T47D (cell line): ENCODE measurements at regions not wholly inside any gene's neighbourhood (a gene's known extent, or its start where the extent isn't known, plus 50 kb on each side); places are given as distances from the start of the nearest gene placed in this dataset.
A peak's percentile ranks its signal among the peaks of the same experiment; 100 is the strongest.

Source experiments
- DNase-seq, 2 experiments: peaks; one replicate each; pipeline versions ENCODE4 v3.0.0 to v3.0.0-alpha.2; 2011 to 2012; ENCODE audit warnings: low read depth in 1 of 2, low spot score in 1 of 2
- JUND ChIP-seq: IDR thresholded peaks from 2 replicates; pipeline ENCODE4 v1.6.1; 2012; ENCODE audit warnings: low read depth
- in situ Hi-C: cut with HindIII; loops from 2 replicates; pipeline ENCODE4 v1.10.0; 2016; ENCODE audit warnings: low sequenced_read_pairs, low pct_unique_long_range_greater_than_20kb

DNA sequence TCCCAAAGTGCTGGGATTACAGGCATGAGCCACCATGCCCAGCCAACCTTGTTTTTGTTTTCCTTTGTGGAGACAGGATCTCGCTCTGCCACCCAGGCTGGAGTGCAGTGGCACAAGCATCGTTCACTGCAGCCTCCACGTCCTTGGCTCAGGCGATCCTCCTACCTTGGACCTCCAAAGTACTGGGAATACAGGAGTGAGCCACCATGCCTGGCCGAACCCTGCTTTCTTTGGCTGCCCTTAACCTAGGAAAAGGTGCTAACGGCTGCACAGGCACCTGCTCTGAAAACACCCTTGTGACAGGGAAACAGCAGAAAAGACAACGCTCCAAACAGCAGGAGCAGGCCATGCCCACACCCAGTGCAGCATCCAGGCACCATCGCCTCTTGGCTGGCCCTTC, 71.9 kb downstream of the OAT start:
- in situ Hi-C loops = no loop called here
- TF ChIP-seq JUND = no peak
- no peak for DNase-seq

DNA sequence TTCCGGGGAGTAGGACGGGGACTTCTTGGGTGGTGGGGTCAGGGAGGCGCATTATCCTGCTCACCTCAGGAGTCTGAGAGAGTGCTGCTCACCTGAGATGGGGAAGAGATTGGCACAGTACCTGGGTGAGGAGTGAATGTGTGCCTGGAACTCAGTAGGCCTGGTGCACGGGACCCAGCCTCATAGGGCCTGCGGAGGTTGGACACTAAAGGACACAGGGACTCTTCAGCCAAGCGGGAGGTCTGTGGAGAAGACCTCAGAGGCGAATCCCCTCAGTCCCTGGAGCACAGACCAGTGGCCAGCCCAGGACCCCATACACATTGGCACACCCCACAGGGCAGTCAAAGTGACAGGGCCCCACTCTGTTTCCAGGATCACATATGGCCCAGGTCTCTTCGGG, 73.2 kb downstream of the OAT start:
- no peak for TF ChIP-seq JUND
- in situ Hi-C loops = no loop called here
- DNase-seq = no peak

DNA sequence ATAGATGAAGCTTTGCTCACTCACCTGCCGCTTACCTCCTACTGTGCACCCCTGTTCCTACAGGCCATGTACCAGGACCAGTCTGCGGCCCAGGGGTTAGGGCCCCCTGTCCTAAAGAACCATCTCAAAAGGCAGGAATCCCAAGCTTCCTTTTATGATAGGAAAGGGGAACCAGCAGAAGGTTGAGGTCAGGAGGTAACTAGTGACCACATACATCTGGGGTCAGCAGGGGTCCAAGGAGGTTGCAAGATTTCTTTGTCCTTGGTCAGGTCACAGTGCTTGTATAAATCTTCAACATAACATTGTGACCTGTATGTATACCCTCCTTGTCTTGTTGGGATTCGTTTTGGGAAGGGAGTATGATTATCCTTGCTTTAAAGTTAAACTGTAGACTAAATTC, 73.8 kb downstream of the OAT start:
- TF ChIP-seq JUND = no peak
- in situ Hi-C loops = no loop called here
- DNase-seq = no peak

DNA sequence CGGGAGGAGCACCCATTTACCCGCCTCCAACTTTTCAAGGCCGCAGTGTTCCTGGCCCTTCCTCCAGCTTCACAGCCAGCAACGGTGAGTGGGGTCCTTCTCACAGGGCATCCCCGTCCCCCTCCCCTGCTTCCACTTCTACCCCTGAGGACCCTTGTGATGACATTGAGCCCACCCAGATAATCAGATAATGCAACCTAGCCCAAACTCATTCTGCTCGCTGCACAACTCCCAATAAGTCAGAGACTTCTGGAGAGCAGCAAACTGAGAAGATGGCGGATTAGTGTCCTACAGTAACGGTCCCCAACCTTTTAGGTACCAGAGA, 74.5 kb downstream of the OAT start:
- DNase-seq = no peak
- in situ Hi-C loops = no loop called here
- no peak for TF ChIP-seq JUND

DNA sequence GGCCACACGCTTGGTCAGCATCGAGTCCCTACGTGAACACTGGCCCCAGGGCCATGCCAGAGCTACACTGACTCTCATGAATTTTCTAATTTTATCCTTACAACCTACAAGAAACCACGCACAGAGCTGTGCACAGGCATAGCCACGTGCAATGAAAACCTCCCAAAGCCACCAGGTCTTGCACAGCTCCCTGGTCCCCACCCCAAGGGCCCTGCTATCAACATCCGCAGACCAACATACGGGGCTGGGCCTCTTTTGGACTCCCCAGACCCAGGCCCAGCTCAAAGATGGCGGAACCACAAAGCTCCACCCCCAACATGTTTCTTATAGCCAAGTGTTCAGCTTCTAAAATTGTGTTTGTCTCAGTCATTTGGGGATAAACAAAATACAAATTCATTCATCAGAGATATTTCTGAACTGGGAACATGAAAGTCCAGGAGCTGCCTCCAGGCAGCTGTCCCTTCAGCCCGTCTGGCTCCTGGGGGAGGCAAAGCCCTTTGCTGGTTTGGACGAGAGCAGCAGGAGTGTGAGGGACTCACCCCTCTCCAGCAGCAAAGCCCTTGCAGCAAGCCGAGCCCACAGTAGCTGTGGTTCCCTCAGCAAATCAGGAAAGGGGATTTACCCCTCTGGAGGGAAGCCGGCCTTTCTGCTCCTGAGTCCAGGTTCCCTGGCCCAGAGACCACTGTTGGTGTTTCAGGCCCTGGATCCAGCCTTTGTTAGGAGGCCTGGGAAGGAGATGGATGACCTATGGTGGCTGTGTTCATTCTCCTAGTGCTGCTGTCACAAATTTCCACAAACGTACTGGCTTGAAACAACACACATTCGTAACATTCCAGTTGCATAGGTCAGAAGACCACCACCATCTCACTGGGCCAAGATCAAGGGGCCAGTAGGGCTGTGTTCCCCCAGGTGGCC, 75.1 kb downstream of the OAT start:
- no peak for DNase-seq
- in situ Hi-C loops = no loop called here
- no peak for TF ChIP-seq JUND

DNA sequence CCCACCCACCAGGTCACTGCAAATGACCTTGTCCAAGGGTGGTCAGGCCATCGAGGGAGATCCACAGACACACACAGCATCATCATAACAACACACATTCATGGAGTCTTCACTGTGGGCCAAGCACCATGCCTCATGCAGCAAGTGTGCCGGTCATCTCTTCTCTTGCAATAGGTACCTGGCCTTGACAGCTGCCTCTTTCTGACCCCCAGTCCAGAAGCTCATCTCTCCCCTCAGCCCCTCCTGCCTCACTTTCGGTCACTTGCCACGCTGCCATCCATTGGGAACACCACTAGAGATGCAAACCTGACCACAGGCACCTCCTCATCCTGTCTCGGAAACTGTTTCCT, 75.9 kb downstream of the OAT start:
- no peak for DNase-seq
- in situ Hi-C loops = no loop called here
- no peak for TF ChIP-seq JUND

DNA sequence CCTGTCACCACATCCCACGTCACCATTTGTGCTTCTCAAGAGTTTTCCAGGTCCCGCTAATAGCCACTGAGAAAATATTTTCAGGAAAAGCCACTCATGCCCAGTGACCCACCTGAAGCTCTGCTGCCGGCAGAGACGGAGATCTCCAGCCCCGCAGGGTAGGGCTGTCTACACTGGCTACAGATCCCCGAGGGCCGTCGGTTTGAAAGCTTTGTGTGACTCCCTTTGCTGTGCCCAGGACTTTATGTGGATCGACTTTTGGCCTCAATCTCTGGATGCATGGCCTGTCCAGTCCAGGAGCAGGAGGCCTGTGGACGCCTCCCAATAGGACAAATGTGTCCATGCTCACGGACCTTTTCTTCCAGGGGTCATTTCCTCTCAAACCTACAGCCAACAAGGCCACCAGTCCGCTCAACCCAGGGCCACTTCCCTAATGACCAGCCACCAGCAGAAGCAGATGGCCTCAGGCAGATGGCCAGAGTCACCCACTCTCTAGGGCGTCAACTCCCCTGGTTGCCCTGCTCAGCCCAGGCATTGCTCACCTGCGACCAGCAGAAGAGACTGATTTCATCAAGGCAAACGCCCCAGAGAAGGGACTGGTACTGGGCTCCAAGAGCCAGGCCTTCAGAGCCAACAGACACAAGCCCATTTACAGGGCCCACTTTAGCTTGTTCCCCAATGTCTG, 76.4 kb downstream of the OAT start:
- in situ Hi-C loops = no loop called here
- no peak for DNase-seq

DNA sequence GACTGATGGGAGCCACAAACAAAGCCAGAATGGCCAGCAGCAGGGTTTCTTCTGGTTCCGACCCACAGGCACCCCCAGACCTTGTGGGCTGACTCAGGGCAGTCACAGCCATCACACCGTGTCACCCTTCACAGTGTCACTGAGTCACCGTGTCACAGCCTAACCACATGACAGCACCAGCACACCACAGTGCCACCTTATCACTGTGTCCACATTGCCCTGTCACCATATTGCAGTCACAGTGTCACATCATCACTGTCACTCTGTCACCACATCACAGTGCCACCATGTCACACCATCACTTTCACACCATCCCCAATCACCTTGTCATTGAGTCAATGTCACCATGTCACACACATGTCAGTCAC, 77.0 kb downstream of the OAT start:
- in situ Hi-C loops = no loop called here
- TF ChIP-seq JUND = no peak
- no peak for DNase-seq

More for the DNA sequence above, 76.4 kb downstream of the OAT start:
- TF ChIP-seq JUND = no peak

DNA sequence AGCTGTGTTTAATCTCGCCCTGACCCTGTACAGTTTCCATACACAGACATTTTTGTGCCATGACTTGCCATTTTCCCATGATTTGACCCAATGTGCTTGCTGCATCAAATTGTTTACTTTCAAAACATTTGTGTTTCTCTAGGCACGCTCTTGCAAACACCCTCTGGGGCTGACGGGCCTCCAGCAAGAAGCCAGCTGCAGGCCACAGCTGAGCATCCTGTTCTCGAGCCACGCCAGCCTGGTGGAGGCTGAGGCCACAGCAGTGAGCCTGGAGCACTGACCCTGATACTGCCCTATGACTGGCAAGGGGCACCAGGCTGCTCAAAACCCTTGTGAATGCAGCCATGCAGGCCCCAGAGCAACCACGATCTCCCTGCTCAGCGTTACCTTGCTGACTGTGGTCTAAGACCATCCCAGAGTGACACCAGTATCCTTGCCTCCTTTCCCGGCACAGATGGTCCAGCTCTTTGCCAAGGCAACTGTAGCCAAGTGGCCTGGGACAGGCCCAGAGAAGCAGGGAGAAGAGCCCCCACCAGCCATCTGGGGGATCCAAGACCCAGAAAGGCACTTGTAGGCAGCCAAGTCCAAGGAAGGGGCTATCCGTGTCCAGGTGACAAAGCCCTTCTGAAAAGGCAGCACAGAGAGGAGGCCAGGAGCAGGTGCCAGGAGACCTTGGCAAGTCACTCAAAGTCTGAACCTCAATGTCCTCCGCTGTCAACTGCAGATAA, 78.5 kb downstream of the OAT start:
- TF ChIP-seq JUND = no peak
- DNase-seq = peak in 1 of 2 experiments; percentile 71
- in situ Hi-C loops = no loop called here

DNA sequence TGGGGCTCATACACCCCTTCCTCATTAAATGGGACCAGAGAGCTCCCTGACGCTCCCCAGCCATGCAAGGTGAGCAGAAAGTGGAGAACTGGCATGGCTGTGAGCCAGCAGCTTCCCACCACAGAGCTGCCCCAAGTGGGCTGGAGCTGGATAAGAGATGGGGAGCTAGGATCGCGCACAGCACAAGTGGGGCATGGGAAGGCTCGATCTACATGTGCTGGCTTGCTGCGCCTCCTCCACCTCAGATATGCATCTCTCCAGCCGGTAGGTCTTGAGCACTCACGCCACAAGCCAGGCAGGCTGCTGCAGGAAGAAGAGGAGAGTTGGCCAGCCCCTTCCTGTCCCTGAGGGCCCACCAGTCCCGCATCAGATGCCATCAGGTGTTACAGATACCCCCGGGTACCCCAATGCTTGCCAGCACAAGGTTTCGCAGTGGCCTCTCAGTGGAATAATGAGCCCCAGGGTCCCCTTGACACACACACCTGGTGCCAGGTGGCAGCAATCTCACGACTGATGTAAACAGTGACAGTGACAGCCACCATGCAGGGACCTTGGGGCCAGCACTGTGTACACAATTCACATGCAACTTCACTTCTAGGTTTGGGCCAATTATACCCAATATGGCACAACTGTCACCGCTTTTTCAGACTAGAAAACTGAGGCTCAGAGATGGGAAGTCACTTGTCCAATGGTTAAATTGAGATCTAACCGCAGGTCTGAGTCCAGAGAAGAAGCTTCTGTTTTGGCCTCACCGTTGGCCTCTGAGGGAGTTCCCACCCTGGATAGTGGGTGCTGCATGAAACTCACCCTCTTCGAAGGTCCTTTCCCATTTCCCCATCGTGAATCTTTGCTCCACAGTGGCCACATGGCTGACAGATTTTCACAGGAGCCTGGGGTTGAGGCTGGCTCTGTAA, 79.3 kb downstream of the OAT start:
- in situ Hi-C loops = no loop called here
- TF ChIP-seq JUND = no peak
- peak in 1 of 2 experiments; percentile 56 for DNase-seq

DNA sequence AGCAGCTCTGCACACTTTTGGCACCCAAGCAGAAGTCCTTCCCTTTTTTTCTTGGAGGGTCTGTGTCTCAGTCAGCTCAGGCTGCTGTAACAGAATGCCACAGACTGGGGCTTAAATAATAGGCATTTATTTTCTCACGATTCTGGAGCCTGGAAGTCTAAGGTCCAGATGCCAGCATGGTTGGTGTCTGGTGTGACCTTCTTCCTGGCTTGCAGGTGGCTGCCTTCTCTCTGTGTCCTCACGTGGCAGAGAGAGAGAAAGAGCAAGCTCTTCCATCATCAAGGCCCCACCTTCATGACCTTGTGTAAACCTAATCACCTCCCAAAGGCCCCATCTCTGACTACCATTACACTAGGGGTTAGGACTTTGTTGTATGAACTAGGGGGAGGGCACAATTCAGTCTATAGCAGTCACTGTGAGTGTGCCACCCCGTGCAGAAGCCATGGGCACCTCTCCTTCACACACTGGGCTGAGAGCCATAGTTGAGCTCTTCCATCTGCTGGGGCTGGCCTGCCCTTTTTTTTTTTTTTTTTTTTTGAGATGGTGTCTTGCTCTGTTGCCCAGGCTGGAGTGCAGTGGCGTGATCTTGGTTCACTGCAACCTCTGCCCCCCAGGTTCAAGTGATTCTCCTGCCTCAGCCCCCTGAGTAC, 80.3 kb downstream of the OAT start:
- in situ Hi-C loops = no loop called here
- no peak for DNase-seq
- no peak for TF ChIP-seq JUND

DNA sequence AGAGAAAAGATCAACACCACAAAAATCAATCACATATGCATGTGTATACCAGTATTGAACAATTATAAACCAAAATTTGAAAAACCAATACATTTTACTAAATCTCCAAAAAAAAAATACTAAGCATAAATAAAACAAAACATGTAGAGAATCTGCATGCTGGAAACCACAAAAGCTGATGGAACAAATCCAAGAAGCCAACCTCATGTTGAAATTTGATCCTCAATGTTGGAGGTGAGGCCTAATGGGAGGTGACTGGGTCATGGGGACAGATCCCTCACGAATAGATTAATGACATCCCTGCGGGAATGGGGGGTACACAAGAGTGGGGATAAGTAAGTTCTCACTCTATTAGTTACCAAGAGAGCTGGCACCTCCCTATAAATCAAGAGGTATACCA, 82.5 kb downstream of the OAT start:
- no peak for DNase-seq
- in situ Hi-C loops = no loop called here
- TF ChIP-seq JUND = no peak
